KG1 (cell line): ENCODE measurements at regions not wholly inside any gene's neighbourhood (a gene's known extent, or its start where the extent isn't known, plus 50 kb on each side); places are given as distances from the start of the nearest gene placed in this dataset.

Experiments used
- DNase-seq: peaks from one replicate; lab custom pipeline; 2025; lab: John Stamatoyannopoulos, UW

DNA sequence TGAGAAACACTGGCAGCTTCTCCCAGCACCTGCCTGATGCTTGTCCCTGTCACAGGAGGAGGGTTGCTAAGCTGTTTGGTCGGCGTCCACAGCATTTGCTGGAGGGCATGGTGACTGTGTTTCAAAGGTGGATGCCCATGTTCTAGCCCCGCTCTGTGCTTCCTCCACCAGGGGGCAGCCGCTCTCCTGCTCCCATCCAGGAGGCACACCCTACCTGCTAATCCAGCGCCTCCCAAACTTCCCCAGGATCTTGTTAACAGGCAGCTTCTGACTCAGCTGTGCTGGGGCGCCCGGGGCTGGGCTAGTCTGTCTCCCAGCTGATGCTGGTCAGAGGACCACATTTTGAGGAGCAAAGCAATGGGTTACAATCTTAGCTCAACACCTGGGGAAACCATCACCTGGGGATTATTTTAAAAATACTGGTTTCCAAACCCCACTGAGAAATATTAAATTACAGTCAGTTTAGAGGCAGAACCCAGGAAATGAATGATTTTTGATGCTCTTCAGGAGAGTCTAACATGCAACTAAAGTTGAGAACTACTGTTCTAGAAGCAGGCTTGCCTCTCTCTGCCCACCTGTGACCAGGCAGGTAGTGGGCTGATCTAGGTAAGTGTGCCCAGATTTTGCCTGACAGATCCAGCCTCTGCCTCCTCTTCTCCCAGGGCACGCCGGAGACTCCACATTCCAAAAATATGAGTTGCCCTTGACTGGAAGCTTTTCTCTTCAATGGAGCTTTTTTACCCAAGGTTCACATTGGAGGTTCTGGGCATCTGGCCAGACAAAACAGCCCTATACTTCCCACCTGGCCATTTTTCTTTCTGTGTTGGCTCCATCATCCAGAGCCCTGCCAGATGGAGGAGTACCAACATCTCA is 92.7 kb upstream of the GPR26 start:
- DNase-seq: no peak

DNA sequence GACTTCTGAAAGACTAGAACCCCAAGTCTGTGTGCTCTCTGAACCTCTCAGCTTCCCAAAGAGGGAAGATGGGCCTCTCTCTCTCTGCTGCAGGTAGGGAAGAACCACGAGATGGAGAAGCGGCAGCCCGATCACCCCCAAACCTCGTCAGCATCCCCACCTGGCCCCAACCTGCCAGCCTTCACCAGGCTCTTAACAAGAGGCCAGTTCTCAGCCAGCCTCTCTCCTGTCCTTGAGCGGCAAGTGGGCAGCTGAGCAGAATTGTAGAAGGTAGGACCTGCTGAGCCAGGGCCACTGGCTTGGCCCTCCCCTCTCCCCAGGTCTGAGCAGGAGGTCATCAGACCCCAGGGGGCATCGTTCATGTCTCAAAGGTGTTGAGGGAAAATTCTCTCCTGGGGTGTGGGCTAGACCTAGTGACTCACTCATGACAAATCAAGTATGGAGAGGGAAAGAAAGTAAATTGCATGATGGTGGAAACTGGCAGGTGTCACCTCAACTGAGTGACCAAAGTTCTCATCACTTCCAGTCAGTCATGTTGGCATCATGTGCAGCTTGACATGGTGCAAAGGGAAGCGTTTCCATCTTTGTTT is 92.0 kb upstream of the GPR26 start:
- DNase-seq: no peak

DNA sequence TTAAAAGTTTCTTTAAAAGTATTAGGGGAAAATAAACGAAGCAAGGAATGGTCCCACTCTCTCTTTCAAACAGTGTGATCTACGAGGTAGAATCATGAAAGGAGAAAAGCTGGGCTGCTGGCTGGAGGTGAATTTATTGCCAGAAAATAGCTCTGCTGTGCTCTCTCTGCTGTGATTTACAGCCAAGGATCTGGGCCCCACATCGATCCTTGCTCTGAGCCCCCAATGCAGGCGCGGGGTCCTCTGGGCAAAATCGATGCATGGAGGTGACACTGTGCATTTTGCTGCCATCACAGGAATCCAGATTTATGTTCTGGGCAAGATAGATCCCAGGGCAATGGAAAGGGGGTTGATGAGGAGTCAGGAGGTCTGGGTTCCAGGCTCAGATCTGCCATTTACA is 91.0 kb upstream of the GPR26 start:
- DNase-seq: no peak

DNA sequence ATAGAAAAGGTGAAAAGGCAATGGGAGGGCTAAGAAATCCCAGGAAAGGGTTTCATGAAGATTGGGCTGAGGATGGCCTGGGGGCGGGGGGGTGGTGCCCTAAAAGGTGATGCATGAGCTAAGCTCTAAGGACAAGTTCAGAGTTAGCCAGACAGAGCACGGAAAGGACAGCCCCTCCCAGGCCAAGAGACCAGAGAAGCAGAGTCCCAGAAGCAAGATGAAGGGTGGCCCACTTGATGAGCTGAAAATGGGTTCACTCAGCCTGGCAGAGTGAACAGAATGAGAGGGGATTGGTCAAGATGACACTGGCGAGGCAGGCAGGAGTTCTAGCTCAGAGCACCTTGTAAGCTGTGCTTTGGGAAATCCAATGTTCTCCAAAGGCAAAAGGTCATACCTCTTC is 89.4 kb upstream of the GPR26 start:
- no peak for DNase-seq

DNA sequence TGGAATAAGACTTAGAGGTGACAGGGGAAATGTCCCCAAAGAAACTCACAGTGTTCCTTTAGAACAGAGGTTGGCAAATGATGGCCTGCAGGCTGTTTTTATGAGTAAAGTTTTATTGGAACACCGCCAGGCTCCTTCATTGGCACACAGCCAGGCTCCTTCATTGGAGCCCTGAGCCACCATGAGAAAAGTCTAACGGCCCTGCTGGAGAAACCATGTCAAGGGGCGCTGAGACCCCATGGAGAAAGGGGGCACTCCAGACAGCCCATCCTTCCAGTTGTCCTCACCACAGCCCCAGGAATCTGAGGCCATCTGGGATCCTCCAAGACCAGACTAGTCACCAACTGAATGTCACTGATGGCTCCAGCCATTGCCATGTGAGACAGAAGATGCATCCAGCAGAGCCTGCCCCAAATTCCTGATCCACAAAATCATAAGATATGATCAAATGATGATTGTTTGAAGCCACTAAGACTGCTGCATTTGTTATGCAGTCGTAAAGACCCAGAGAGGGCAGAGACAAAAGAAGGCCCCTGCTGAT is 88.2 kb upstream of the GPR26 start:
- DNase-seq: no peak

DNA sequence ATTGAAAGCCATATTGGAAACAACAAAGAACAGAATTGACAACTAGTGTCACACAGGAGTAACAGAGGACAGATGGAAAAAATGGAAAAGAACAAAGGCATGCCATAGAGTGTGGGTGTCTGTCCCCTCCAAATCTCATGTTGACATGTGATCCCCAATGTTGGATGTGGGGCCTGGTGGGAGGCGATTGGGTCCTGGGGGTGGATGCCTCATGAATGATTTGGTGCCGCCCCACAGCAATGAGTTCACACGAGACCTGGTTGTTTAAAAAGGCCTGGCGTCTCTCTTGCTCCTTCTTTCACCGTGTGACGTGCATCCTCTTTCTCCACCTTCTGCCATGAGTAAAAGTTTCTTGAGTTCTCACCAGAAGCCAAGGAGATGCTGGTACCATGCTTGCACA is 87.4 kb upstream of the GPR26 start:
- no peak for DNase-seq

DNA sequence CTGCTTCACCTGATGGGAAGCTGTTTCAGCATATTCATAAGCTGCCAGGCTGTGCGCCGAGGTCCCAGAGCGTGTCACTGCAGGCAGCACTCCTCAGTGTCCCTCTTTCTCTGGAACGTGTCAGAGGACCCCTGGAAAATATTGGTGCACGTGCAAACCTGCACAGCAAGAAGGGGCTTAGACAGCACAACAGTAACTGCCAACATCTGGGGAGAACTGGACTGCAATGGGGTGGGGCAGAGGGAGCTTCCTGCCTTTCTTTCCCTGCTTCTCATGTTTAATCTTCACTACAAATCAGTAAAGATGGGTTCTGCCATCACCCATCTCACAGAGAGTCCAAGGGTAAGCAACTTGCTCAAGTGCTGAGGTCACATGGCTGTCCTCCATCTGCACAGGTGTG is 86.5 kb upstream of the GPR26 start:
- no peak for DNase-seq

DNA sequence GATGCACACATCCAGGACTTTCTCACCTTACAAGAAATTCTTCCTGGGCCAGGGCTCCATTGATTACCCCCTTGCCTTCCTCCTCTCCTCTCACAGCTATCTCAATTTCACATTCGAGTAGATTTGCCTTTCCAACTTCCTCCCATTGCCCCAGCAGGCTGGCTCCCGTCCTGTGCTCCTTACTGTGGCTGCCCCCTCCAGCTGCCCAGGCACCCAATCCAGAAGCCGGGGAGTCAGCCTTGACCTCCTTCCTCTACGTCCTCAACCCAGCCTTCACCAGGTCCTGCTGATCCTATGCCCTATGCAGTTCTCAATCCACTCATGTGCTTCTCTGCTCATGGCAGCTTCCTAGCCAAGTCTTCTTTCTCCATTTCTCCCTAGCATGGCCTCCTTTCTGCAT is 85.7 kb upstream of the GPR26 start:
- DNase-seq: no peak

DNA sequence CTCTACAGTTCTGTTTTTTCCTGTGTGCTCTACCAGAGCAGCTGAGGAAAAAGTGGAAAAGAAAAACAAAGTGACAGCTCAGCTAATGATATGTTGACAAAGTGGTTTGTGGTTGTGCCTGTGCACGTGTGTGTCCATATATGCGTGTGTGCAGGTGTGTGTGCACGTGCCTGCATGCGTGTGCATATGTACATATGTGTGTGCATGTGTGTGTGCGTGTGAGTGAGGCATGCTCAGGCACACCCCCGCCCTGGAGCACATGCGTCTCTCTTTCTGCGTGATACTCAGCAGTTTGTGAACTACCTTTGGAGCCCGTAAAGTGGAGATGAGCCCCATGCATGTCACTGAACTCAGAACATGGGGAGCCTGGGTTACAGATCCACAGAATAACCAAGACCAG is 84.5 kb upstream of the GPR26 start:
- no peak for DNase-seq

DNA sequence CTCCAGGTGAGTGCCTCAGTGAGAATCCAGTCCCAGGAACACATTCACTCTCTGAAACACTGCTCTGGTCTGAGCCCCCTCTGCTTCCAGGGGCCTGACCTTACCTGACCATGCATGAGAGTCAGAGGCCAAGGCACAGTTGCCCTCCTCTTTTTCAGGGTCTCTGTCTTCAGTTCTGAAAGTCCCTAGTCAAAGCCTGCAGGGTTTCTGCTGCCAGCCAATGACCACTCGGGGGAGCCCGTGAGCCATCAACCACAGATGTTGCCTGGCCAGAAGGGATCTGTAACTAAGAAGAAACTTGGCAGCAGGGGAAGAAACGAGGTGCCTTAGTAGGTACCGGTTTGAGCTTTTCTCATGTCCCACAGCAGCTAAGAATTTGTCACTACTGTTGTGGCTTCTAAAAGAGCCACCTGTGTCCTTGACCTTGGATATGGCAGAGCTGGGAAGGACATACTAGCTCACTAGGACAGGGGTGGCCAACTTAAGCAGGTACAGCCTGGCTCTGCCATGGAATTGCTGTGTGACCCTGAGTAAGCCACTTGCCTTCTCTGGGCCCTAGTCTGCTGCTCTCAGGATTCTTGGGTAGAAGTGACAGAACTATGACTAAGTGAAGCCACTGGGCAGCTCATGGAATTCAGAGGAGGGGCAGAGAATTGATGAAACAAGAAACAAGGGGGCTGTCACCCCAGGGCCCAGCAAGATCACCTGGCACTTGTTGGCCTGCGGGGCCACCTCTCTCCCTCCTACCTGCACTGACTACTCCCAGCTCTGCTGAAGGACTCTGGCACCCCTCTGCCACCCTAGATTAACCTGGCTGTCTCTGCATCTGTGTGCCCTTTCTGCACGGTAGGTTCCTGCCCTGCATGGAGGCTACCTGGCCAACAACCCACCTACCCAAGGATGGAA is 83.8 kb upstream of the GPR26 start:
- peak; percentile 20 for DNase-seq

DNA sequence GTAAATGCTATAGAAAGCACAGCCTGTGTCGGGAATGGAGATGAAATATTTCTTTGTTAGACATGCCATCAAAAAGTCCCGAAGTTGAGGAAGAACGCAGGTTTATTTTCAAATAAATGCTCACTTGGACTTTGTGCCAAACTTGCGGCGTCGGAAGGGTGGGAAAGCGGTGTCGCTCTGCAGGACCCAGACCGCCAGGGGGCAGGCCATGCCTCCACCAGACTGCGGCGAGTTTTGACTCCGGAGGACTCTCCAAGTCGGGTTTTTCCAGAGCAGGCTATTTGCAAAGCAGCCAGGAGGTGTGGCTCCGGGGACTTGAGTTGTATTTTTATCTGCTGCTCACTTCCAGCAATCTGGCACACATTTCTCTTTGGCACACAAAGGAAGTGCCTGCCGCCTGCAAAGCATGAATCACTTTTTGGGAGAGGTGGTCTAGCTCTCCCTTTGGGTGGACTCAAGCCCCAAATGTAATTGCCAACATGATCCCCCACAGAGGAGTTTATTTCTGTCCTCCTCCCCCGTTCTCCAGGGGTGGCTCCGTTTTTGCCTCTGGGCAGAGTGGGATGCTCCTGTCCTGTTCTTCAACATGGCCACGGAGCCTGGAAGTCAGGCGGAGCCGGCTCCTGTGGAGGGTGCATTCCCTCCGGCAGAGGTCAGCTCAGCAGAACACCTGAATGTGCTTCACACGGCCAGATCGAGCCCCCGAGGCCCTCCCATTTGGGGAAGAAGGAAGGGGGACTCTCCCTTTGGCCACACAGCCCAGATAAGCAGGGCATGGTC is 82.3 kb upstream of the GPR26 start:
- DNase-seq: no peak

DNA sequence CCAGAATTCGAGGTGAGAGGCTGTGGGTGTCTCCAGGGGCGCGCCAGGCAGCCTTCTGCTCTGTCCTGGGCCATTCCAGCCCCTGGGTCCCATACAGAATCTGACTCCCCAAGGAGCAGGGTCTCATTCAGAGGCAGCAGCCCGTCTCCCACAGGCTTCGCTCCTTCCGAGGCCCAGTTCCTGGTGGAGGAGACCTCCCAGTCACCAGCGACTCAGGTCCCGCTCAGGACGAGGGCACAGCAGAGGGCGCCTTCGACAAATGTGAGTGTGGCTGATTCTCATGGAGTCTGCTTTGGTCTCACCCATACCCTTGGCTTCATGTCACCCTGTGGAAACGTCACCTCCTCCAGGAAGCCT is 81.8 kb upstream of the GPR26 start:
- DNase-seq: no peak

DNA sequence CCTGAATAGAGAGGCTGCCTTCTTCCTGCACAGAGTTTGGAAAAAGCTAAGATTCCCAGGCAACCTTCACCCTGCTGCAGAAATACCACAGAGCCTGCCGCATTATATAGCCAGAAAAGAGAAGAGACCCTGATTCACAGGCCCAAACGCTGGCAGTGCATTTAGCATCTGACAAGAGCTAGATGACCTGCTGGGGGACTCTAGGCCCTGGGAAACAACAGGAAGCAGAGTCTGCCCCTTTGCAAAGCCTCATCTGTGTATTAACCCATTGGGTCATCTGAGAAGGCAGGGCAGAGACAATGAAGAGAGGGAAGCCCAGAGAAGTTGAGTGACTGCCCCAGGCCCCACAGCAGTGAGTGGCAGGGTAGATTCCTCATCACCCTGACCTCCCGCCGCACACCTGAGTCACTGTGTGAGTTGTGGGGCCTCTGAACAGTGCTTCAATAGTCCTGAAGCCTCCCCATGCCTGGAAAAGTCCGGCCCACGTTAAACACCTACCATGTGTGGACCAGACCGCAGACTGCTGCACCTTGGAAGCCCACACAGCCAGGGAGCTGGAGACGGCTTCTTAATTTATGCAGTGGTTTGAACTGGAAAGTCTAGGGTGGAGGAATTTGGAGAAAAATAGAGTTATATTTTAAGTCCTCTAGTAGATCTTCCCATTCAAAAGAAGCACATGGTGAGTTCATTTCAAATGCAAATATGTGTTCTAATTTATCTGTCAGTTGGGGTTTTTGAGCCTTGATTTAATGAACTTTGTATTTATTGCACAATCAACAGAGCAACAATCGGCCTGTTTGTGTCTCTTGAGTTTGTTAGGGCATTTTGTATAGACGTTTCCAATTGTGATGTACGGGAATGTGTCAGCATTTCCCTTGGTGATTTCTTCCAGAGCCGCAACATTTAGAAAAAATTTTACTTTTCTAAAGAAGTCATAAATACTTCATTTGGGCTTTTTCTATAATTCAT is 80.4 kb upstream of the GPR26 start:
- DNase-seq: no peak

DNA sequence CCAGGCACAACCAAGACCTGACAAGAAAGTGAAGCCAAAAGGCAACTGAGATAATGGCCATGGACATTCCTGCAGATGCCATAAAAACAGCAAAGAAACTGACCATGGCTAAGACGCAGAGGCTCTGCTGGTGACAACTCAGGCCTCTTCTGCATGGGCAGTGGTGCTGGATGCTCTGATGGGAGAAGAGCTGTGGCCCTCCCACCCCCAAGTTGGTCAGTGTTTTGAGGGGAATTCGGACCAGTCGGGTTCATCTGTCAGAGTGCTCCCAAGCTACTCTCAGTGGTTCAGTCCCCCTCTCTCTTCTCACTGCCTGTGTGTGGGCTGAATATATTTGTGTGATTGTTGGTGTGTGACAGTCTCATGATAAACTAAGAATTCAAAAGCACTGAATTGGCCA is 79.0 kb upstream of the GPR26 start:
- no peak for DNase-seq

DNA sequence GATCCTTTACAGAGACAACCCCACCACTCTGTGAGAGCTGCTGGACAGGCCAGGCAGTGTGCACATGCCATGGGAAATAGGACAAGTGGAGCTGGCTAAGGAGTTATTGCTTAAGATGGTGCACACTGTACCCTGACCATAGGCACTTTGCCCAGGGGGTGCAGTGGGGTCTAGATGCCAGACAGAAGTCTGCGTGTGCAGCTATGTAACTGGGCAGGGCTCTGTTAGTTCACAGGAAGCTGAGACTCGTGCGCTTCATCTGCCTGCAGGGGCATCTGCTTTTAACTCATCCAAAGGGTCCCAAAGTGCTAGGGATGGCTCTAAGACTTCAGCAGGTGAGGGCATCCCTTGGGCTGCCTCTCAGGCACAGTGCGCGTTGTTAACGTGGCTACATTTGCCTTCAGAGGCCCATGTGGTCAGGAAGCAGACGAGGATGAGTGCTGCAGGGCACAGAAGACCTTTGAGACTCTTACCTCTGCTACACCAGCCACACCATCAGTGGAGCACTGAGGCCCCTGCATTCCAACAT is 77.7 kb upstream of the GPR26 start:
- DNase-seq: no peak

DNA sequence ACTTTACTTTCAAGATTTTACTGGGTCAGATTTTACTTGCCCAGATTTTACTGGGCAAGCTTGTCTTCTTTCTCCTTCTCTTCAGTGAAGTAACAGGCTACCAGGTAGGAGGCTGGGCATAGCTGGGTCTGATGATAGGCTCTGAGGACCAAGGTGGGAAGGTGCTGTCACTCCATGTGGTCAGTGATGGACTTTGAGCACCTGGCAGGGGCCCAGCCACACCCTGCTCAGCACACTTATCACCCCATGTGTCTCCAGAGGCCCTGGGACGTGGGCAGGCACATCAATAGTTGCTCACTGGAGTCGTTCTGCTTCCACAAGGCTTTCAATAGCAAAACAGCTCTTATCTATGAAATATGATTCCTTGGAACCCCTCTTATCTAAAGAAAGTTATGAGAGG is 70.5 kb upstream of the GPR26 start:
- no peak for DNase-seq

DNA sequence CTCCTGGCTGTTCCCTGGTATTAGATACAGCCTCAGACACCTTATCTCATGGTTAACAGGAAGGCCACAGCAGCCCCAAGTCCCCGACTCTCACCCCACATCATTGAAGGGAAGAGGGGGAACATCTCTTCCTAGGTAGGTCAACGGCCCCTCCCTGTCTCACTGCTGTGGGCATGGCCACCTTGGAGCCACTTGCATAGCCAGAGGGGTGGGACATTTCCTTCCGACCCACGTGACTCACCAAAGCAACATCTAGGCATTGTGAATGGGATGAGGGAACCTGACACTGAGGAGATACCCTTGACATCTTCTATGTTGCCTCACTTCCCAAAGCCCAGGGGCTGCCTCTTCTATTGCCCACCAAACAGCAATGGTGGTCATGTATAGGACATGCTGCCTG is 68.5 kb upstream of the GPR26 start:
- no peak for DNase-seq

DNA sequence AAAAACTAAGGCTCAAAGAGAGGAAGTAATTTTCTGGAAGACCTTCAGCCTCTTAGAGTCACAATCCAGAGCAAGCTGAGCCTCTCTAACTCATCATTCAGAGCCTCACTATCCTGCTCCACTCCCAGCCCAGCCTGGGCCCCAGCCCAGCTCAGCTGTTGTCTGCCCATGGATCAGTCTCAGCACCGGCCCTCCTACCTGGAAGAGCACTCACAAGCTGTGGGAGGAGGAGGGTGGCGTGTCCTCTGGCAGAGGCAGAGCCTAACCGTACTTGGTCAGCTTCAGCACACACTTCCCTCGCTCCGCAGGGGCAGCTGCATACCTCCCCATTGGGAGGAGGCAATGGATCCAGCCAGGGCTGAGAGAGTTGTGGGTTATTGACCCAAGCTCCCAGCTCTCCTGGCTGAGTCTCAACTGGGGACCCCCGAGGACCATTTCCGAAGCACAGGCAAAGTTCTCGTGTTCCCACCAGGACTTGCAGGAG is 66.7 kb upstream of the GPR26 start:
- DNase-seq: no peak

DNA sequence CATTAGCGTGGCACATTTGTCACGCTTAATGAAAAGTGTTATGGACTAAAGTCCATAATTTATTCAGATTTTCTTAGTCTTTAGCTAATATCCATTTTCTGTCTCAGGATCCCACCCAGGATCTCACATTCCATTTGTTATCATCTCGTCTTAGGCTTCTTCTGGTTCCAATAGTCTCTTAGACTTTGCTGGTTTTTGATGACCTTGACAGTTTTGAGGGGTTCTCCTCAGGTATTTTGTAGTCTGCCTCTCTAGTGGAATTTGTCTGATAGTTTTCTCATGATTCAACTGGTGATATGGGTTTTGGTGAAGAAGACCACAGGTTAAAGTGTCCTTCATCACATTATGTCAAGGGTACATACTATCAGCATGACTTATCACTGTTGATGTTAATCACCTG is 66.0 kb upstream of the GPR26 start:
- no peak for DNase-seq

DNA sequence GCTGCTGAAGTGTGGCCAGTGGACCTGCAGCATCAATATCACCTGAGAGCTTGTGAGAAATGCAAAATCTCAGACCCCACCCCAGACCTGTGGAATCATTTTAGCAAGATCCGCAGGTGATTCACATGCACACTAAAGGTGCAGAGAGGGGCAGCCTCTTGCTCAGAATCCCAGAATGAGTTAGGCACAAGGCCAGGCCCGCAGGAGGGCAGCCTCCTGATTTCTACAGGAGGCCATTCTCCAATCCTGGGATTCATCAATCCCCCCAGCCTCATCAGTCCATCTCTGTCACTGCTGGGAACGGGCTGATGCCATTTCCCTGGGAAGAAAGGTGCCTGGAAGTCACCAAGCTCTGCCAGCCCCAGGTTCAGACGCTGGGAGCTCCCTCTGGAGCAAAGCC is 63.0 kb upstream of the GPR26 start:
- no peak for DNase-seq
